Thyroid gland (tissue), 4 donors: ENCODE measurements at regions not wholly inside any gene's neighbourhood (a gene's known extent, or its start where the extent isn't known, plus 50 kb on each side); places are given as distances from the start of the nearest gene placed in this dataset.

ENCODE experiments used
- POLR2A ChIP-seq, 2 donors: fragments of 450-650 bp; IDR thresholded peaks; one replicate each; pipeline ENCODE4 v1.6.1; 2017; ENCODE audit warnings: antibody characterized with exemption in 2 of 2, mild to moderate bottlenecking in 2 of 2, moderate library complexity in 1 of 2
- TF ChIP-seq, protein P1 (sequence below), 6 experiments: fragments of 200-600 bp in 3 of 6; fragments of 450-650 bp in 3 of 6; sonication (generic) in 3 of 6; IDR thresholded peaks; one replicate each; pipeline ENCODE4 v1.5.1; 2016 to 2019; ENCODE audit warnings: antibody characterized with exemption in 6 of 6, mild to moderate bottlenecking in 2 of 6, inconsistent platforms in 1 of 6, moderate library complexity in 1 of 6

DNA sequence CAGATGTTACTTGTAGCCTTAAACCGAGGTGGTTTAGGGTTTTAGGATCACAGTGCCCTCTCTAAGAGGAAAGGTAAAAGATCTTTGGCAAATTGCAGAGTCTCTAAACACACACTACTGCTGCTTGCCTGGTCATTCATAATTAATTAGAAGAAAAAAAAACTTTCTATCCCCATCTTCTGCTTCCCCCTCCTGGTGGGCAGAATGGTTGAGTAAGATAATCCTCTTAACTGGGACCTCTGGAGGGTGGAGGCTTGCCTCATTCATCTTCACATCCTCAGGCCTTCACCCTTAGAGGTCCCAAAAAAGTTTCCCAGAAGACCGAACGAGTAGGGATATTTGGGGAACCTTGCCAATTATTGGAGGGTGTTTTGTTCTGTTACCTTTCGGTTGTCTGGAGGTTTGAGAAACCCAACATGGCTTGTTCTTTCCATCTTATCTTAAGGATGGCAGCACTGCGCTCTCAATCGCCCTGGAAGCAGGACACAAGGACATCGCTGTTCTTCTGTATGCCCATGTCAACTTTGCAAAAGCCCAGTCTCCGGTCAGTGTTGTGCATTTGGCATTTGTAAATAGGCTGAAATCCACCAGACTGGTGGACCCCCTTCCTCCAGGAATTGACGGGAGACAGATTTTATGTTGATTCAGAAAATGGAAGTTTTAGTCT, 97.3 kb upstream of the DMRT1 start:
- TF ChIP-seq, protein P1, sequence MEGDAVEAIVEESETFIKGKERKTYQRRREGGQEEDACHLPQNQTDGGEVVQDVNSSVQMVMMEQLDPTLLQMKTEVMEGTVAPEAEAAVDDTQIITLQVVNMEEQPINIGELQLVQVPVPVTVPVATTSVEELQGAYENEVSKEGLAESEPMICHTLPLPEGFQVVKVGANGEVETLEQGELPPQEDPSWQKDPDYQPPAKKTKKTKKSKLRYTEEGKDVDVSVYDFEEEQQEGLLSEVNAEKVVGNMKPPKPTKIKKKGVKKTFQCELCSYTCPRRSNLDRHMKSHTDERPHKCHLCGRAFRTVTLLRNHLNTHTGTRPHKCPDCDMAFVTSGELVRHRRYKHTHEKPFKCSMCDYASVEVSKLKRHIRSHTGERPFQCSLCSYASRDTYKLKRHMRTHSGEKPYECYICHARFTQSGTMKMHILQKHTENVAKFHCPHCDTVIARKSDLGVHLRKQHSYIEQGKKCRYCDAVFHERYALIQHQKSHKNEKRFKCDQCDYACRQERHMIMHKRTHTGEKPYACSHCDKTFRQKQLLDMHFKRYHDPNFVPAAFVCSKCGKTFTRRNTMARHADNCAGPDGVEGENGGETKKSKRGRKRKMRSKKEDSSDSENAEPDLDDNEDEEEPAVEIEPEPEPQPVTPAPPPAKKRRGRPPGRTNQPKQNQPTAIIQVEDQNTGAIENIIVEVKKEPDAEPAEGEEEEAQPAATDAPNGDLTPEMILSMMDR (IDR thresholded peaks at IDR 0.05), result no peak
- TF ChIP-seq POLR2A (IDR thresholded peaks at IDR 0.05), result no peak
